GM19463 (cell line): ENCODE measurements at regions not wholly inside any gene's neighbourhood (a gene's known extent, or its start where the extent isn't known, plus 50 kb on each side); places are given as distances from the start of the nearest gene placed in this dataset.
A peak's percentile ranks its signal among the peaks of the same experiment; 100 is the strongest.
"Not testable (repeated sequence)": the region's sequence is repeated elsewhere in the genome, so short reads cannot be mapped to it uniquely, and the experiment has no call there.

Experiments
- ATAC-seq: cut with Tn5 transposase; IDR thresholded peaks from one replicate; pipeline ENCODE4 v1.9.1; 2021; ENCODE audit warnings: mild to moderate bottlenecking, moderate library complexity; ENCODE audit not compliant: unreplicated experiment

- ATAC-seq: no peak
Observed at GRCh38 chr10:121131014-121131413, 279.9 kb downstream of the WDR11 start.

- no peak for ATAC-seq
Observed at GRCh38 chr10:121131426-121132265, 280.5 kb downstream of the WDR11 start.

- no peak for ATAC-seq
Observed at GRCh38 chr10:121132273-121132672, 281.1 kb downstream of the WDR11 start.

- ATAC-seq: no peak
Observed at GRCh38 chr10:121133901-121134300, 282.7 kb downstream of the WDR11 start.

- ATAC-seq: no peak
Observed at GRCh38 chr10:121134711-121135110, 283.5 kb downstream of the WDR11 start.

- ATAC-seq: no peak
Observed at GRCh38 chr10:121135512-121135911, 284.4 kb downstream of the WDR11 start.

- ATAC-seq: no peak
Observed at GRCh38 chr10:121137533-121137932, 286.4 kb downstream of the WDR11 start.

- ATAC-seq: no peak
Observed at GRCh38 chr10:121138112-121138860, 287.1 kb downstream of the WDR11 start.

GRCh38 chr10:121138918-121139317 lies 287.8 kb downstream of the WDR11 start:
- ATAC-seq: no peak

- not testable (repeated sequence) for ATAC-seq
Observed at GRCh38 chr10:121145802-121146395, 294.7 kb downstream of the WDR11 start.

GRCh38 chr10:121148921-121149320 lies 297.8 kb downstream of the WDR11 start:
- no peak for ATAC-seq

- no peak for ATAC-seq
Observed at GRCh38 chr10:121152033-121152432, 300.9 kb downstream of the WDR11 start.

GRCh38 chr10:121152935-121153334 lies 301.8 kb downstream of the WDR11 start:
- ATAC-seq: no peak

GRCh38 chr10:121154310-121154709 lies 303.1 kb downstream of the WDR11 start:
- no peak for ATAC-seq

GRCh38 chr10:121154846-121155245 lies 303.7 kb downstream of the WDR11 start:
- ATAC-seq: no peak

- no peak for ATAC-seq
Observed at GRCh38 chr10:121155742-121156474, 304.7 kb downstream of the WDR11 start.

GRCh38 chr10:121157998-121158397 lies 306.8 kb downstream of the WDR11 start:
- no peak for ATAC-seq

- ATAC-seq: no peak
Observed at GRCh38 chr10:121158988-121159579, 307.9 kb downstream of the WDR11 start.

- peak; percentile 63 for ATAC-seq
Observed at GRCh38 chr10:121159670-121160069, 308.5 kb downstream of the WDR11 start.

- ATAC-seq: no peak
Observed at GRCh38 chr10:121165276-121165675, 314.1 kb downstream of the WDR11 start.
